ENCODE measurements at regions not wholly inside any gene's neighbourhood (a gene's known extent, or its start where the extent isn't known, plus 50 kb on each side); places are given as distances from the start of the nearest gene placed in this dataset.

DNA sequence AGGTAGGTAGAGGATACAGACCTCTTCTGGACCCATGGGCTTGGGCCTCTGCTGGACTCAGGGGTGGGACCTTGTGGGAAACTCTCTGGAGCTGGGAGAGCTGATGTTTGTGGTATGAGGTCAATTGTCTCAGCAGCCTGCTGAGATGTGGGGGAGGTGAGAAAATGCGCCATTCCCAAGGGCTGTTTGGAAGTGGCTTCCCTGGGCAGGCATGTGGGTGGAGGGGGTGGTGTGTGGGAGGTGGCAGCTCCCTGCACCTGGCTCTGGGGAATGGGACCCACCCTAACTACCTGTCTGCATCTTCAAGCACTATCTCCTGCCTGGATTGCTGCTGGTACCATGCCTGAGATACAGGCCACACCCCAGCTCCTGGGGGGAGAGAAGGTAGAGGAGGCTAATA lies 97.4 kb upstream of the THY1 start:
- no peak for DNase-seq

DNA sequence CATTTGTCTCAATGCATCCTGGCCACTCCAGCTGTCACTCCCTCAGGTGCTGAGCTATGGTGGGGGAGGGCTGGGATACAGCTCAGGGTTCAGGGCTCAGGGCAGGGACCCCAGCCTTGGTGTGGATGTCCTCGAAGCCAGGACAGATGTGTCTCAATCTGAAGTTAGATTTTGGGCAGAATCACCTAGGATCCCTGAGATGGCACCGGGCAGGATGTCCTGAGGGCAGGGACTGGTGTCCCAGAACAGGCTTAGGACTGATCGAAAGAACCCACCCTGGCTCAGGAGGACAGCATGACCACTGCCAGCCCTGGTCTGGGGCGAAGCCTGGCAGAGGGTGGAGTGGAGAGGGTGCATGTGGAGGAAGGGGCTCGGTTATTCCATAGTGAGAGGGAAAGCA lies 96.8 kb upstream of the THY1 start:
- DNase-seq = no peak

DNA sequence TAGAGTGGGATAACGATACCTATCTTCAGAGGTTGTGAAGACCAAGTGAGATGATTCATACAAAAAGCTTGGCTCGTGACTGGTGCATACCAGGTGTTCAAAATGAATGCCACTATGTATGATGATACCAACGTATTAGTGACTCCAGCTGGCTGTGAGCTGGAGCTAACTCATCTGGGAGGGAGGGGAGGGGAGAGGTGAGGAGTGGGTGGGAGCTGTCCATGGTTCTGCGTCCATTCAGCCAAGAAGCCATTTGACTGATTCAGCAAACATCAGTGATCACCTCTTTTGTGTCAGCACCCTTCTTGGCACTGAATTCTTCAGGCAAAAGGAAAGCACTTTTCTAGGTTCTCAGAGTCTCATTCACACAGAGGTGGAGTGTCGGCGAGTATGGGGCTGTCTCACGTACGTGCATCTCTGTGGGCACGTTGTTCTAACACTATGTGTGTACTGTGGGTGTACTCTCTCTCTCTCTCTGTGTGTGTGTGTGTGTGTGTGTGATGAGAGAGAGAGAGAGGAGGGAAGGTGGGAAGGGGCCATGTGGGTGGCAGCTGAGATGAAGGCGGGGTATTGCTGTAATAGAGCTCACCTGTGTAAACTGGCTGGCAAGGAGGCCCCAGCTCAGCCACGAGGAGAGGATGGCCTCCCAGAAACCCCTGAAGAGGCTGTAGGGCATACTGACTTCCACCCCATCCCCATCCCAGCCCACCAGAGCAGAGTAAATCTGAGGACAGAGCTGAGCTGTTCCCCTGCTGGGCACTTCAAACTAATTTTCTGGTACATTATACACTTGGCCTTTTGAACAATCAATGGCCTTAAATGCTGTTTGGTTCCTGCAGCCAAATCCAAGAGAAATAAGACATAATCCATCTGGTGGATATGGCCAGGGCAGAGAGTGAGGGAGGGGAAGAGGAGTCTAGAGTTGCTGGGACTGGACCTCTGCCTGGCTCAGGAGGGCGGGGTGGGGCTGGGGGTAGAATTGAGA lies 96.1 kb upstream of the THY1 start:
- no peak for DNase-seq

DNA sequence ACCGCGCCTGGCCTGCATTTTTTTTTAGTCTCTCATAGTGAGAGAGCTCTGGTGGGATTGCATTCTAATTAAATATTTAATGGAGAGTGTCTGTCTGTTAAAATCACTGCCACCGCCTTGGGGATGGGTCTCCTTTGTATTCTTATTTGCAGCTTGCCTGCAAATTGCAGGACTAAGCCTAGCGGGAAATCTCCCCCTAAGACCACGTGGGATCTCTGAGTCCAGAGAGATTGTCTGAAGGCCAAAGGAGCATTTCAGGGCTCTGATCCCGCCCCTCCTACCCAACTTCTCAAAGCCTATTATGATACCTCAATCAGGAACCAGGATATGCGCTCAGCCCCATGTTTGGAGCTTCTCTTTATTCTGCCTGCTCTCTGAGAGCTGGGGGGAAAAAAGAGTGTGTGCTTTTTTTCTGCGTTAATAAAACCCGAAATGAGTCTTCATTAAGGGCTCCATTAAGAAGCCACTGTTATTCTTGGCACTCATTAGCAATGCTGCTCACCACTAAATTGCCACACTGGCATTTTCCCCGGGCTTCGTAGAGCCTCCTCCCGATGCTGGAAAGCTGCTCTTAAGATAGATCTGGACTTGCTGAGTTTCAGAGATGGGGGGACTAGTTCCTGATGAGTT lies 92.9 kb upstream of the THY1 start:
- DNase-seq = no peak

DNA sequence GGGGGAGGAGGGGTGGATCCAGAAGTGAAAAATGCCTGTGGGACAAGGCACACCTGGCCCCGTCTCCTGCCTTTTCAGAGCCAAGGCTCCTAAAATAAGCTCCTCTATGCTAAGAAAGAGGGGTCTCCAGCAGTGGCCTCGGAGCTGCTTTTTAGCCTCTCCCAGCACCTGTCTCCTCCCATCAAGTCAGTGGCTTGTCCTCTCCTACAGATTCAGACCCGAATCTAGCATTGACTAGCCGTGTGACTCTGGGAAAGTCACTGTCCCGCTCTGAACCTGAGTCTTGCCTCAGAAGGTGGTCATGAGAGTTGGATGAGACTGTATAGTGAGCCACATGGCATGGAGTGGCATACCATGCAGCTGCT lies 90.8 kb upstream of the THY1 start:
- no peak for DNase-seq

DNA sequence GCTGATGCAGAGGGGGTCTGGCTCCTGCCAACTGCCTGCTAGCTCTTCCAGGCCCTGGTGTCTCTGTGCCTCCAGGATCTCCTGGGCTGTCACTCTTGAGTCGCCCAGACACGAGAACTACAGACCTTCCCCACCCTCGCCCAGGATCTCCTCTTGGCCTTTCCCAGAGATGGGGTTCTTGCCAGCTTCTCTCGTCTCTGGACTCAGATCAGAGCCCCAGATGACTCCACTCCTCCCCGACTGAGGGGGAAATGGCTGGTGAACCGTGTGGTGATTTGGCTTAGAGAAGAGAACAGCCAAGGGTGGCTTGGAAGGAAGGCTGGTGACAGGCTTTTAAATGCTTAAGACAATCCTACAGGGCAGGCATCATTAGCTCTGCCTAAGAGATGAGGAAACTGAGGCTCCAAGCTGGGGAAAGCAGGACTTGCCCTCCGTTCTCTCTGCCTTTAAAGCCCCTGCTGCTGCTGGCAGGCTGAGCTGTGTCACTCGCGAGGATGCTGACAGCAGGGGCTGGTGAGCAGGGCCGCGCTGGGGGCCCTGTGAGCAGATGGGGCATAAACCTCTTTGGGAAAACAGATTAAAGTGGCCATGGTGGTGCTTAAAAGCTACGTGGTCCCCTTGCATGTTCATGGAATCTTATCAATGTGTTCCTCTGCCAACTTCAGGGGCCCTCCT lies 90.3 kb upstream of the THY1 start:
- DNase-seq = no peak

DNA sequence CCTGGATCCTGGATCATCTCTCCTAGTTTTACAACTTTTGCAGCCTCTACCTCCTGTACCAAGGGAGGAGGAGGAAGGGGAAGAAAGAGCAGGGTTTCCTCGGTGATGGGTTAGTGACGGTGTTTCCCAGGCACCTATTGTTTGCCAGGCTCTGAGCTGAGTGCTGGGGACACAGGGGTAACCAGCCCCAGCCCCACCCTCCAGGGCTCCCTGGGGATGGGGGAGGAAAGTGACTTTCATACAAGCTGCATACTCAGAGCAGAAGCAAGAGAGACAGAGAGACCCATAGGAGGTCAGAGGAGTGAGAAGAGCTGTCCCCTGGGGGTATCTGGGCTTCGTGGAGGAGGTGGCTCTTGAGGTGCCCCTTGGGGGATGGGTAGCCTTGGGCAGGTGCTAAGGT lies 89.4 kb upstream of the THY1 start:
- no peak for DNase-seq

DNA sequence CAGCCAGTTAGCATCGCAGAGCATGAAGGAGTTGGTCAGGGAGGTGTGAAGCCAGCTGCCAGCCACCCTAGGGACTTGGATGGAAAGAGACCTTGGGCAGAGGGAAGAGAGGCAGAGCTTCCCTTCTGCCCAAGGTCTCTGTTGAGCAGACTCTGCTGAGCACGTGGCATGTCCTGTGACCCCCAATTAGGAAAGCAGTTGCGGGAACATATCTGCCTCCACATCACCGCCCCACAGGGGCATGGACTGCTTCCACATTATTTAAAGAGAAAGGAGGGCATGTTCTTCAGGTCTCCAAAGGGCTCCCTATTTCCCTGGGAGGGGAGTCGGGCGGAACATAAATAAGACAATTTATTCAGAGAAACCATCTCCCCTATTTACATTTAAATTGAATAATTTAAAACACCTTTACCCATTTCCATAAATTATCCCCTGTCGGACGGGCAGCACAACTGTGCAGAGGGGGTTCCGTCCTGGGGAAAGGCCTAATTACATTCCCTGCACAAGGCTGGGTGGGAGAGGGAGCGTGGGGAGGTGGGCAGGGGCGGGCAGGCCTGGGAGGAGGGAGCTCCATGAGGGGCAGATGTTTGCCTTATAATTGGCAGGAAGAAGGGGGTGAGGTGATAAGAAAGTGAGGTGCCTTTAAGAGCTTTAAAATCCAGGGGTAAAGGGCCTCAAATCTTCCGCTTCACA lies 88.8 kb upstream of the THY1 start:
- DNase-seq = no peak

DNA sequence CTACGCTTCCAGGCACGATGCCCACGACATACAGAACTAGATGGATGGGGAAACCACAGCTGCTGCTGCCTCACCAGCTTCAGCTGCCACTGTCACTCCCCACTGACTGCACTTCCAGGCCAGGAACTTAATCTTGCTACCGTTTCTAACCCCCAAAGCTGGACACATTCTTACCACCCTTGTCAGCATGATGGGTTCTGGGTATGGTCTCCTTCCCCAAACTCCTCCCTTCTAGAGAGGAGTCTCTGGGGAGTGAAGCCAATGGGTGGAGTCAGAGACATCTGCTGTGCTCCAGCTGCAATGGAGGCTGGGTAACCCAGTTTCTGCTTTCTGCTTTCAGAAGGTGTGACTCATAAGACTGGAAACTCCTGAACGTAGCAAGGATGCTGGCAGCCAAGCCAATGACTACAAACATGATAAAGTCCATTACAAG lies 87.0 kb upstream of the THY1 start:
- no peak for DNase-seq

DNA sequence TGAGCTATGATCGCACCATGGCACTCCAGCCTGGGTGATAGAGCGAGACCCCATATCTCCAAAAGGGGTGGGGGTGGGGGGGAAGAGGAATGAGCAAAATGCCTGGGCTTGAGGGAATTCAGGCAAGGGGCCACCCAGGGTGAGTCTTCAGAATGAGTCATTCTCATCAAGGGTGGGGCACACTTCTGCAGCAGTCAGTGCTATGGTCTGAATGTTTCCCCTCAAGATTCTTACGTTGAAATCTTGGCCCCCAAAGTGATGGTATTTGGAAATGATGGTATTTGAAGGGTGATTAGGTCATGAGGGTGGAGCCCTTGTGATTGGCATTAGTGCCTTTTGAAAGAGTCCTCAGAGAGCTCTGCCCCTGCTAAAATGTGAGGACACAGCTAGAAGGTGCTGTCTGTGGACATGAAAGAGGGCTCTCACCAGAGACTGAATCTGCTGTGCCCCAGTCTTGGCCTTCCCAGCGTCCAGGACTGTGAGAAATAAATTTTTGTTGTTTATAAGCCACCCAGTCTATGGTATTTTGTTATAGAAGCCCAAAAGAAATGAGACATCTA lies 86.4 kb upstream of the THY1 start:
- DNase-seq = no peak

DNA sequence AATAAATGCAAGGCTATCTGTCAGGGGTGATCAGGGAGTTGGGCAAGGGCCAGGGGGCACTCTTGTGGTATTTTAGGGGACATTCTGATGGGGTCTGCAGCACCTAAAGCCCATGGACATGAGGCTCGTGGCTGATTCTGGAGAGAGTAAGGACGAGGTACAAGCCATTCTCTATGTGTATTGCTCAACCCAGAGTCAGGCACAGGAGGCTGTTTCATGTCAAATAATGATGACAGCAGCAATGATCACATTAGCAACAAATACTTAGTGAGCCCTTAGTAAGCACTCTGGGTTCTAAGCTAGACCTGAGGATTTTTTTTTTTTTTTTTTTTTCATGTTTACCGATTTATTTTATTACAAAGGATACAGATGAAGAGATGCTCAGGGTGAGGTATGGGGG lies 83.5 kb upstream of the THY1 start:
- no peak for DNase-seq

DNA sequence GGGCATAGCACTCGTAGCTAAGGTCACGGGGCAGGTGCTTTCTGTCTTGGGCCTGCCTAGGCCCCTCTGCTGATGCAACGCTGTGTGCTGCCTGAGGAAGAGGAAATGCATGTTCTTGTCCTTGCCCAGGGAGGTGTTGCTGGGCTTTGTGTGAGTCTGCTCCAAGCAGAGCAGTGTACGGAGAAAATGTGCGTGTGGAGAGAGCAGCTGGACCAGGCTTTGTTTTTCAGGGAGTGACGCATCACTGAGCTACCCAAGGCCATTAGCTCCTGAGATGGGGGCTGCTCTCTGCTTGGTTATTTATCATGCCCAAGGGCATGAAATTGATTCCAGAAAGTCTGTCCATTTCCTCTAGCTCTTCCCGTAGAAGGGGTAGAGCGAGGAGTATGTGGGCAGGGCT lies 82.9 kb upstream of the THY1 start:
- DNase-seq = no peak

DNA sequence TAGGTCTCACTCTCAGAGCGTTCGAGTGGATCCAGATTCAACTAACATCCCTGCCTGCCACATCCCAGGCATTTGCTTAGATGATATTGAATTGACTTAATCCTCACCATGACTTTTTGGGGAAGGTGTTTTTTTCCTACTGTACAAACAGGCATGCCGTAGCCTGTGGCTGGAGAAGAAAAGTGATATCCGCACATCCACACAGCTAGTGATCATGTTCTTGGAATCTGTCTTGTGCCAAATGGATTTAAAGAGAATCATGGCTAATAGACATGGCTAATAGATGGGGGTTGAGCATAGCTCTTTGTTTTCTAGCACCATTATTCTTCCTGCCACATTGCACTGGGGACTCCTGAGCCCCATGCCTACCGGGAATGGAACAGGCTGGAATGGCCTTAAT lies 82.1 kb upstream of the THY1 start:
- DNase-seq = no peak

DNA sequence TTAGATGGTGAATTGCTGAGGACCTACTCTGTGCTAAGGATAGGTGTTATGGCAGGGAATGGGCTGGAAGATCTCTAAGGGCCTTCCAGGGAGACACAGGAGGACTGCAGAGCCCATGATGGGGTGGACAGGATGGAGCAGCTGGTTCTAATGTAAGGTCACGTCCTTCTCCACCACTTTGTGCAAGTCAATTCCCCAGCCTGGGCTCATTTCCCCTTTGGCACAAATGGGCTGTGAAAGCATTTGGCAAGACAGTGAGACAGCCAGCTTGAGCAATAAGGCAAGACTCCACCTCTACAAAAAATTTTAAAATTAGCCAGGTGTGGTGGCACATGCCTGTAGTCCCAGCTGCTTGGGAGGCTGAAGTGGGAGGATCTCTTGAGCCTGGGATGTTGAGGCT lies 81.4 kb upstream of the THY1 start:
- DNase-seq = no peak

DNA sequence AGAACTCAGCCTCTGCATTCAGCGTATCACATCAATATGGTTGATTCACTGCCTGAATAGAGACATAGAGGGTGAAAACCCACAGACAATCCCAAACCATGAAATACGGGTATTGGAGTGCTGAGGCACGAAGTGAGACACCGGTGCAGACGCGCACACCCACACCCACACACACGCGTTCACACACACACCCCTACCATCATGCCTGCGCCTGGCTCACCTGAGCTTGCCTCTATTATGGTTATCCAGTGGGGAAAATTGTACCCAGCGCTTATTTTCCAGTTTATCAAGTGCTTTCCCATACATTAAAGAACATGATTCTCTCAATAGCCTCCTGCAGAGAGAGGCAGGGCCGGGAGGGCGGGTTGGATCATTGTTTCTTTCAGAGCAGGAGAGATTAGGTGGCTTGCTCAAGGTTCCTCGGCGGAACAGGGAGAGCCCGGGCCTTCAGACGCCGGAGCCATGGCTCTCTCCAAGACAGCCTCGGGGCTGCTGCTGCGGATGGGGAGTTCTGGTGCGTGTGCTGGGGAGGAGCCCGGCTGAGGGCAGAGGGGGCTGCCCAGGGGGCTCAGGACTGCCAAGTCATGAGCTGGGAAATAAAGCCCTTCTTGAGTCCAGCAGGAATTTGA lies 78.9 kb upstream of the THY1 start:
- no peak for DNase-seq

DNA sequence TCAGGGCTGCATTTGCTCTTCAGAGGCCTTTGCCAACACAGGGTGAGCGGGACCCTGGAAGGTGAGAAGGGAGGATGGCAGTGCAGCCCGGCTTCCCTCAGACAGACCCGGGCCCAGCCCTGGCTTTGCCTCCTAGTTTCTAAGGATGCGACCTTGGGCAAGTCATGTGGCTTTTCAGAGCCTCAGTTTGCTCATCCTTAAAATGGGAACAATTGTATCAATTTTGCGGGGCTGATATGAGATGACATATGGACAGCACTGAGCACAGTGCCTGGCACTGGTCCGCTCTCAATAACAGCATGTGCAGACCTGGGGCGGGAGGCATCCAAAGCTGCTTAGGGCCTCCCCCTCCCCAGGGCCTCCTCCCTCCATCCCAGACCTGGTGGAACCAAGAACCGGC lies 74.7 kb upstream of the THY1 start:
- no peak for DNase-seq

DNA sequence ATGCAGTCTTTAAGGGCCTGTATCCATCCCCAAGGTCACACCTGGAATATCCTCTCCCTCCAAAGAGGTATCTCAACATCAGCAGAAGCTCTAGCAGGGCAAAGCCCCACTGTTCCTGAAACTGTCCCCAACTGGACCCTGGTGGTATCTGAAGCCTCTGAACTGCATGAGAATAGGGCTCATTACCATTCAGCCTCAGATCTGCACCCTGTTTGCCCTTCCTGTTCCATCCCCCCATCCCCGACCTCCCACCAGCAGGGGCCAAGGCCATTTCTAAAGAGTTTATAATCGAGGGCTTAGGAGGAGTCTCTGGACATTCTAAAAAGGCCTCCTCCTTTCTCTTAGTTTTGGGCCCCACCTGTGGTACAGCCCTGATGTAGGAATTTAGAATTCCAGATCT lies 74.0 kb upstream of the THY1 start:
- DNase-seq = no peak

DNA sequence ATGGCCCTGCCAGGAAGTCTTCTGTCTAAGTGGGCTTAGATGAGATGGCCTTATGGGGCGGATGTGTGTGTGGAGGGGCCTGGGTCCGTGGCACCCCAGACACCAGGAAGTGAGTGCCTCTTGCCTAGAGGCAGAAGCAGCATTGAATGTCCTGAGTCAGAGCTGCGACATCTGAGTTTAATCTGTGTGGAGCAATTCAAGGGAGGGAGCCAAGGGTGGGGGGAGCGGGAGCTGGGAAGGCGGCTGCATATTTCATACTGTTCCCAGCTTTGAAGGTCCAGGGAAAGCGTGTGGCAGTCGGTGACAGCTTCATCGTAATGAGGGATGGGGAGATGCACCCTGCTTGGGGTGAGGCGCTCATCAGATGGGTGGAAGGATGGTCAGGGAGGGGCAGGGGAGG lies 73.5 kb upstream of the THY1 start:
- no peak for DNase-seq

DNA sequence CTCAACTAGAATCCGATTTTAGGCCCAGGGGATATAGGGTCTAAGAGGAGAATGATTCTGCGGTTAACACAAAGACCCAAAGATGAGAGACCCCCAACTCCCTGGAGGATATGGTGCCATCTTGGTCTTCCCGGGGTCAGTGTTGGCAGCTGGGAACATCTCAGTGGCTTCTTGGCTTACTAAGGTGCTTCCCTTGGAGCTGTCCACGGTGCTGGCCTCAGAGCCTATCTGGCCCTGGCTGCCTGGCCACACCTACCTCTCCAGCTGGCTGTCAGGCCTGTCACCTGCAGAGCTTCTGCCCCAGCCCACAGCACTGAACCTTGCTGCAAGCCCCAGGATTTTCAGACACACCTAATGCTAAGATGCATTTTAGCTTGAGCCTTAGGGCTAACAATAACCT lies 70.7 kb upstream of the THY1 start:
- no peak for DNase-seq

DNA sequence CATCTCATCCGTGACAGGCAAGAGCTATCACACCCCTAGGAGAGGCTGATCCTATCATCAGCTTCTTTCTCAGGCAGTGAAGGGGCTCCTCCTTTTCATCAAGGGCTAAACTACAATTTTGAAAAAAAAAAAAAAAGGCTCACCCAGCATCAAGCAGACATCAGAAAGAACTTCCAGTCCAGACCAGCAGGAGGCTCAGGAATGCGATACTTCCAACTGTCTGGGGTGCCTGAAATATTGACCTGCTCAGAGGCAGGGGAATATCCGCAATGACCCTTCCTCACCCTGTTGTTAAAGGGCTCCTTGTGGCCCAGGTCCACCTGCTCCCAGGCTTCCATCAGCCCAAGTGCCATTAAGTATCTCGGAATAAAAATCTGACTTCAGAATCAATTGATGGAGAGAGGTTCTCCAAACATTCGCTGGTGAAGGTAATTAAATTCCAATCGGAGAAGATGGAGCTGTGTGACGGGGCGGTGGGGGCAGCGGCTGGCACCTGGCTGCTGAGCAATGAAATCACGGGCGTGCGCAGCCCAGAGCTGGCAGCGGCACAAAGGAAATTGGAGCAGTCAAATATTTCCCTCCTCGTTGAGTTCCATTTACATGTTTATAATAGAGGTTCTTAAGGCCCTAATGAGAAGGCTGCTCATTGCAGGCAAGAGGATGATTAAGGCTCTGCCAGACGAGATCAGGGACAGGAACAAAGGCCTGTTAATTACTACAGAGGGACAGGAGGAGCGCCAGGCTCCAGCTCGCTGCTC lies 69.0 kb upstream of the THY1 start:
- no peak for DNase-seq

DNA sequence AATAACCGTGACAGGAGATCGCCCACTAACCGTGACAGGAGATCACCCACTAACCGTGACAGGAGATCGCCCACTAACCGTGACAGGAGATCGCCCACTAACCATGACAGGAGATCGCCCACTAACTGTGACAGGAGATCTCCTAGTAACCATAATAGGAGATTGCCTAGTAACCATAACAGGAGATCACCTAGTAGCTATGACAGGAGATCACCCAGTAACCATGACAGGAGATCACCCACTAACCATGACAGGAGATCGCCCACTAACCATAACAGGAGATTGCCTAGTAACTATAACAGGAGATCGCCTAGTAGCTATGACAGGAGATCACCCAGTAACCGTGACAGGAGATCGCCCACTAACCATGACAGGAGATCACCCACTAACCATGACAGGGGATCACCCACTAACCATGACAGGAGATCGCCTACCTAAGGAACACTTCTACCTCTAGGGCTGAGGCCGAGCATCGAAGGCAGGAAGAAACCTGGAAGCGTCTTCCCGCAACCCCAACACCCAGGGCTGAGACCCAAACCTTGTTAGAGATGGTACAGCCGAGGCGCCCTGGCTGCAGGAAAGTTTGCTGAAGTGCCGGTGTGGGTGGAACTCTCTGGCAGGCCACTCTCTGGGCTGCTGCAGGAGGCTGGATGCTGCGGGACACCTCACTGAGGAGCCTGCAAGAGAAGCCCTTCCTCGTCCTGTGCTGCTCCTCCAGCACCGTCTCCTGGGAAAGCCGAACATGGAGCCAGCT lies 67.5 kb upstream of the THY1 start:
- no peak for DNase-seq

Data from NCI-H1694 (cell line).